WTC11 (cell line): ENCODE measurements at regions not wholly inside any gene's neighbourhood (a gene's known extent, or its start where the extent isn't known, plus 50 kb on each side); places are given as distances from the start of the nearest gene placed in this dataset.

Experiments
- ATAC-seq: fragments of 200-7000 bp; cut with Tn5 transposase; 2 replicates; pipeline ENCODE4 v1.10.0; 2021; ENCODE audit warnings: mild to moderate bottlenecking, moderate library complexity
- CTCF ChIA-PET: fragments of 300-600 bp; sonication (Branson Sonifier 250); formaldehyde crosslinking; loops from one replicate; lab custom pipeline; 2021; ENCODE audit warnings: antibody characterized with exemption; lab: Charles Lee
- POLR2A ChIA-PET: fragments of 350-600 bp; sonication (Branson Sonifier 250); formaldehyde crosslinking; loops from one replicate; lab custom pipeline; 2021; ENCODE audit warnings: antibody characterized with exemption; lab: Charles Lee
- DNase-seq: peaks from one replicate; pipeline ENCODE4 v3.0.0; 2021; ENCODE audit warnings: low spot score
- H3K27ac Mint-ChIP-seq: 2 replicates; pipeline ENCODE4 v1.8.0; 2021; ENCODE audit warnings: mixed read lengths
- H3K27me3 Mint-ChIP-seq: 2 replicates; pipeline ENCODE4 v1.8.0; 2021; ENCODE audit warnings: low read depth, mild to moderate bottlenecking, moderate library complexity, mixed read lengths
- H3K36me3 Mint-ChIP-seq: 2 replicates; pipeline ENCODE4 v1.8.0; 2021; ENCODE audit warnings: mixed read lengths
- H3K4me1 Mint-ChIP-seq: 2 replicates; pipeline ENCODE4 v1.8.0; 2022; ENCODE audit warnings: mixed read lengths
- H3K4me3 Mint-ChIP-seq: 2 replicates; pipeline ENCODE4 v1.8.0; 2021; ENCODE audit warnings: mild to moderate bottlenecking, moderate library complexity, mixed read lengths
- H3K9me3 Mint-ChIP-seq: 2 replicates; pipeline ENCODE4 v1.8.0; 2021; ENCODE audit warnings: mixed read lengths
- CREM ChIP-seq: sonication (generic); formaldehyde crosslinking; IDR thresholded peaks from 2 replicates; pipeline ENCODE4 v1.8.1; 2022; ENCODE audit warnings: mild to moderate bottlenecking, missing genetic modification reagents, moderate library complexity
- ELF4 ChIP-seq: sonication (generic); formaldehyde crosslinking; IDR thresholded peaks from 2 replicates; pipeline ENCODE4 v1.8.1; 2022; ENCODE audit warnings: low read depth, mild to moderate bottlenecking, moderate library complexity, missing genetic modification reagents
- GTF2I ChIP-seq: fragments of 250-450 bp; sonication (Bioruptor Pico); conservative IDR thresholded peaks from 2 replicates; pipeline ENCODE4 v1.4.0; 2021; ENCODE audit warnings: mild to moderate bottlenecking
- IRF2 ChIP-seq: sonication (generic); formaldehyde crosslinking; IDR thresholded peaks from 2 replicates; pipeline ENCODE4 v1.8.0; 2022; ENCODE audit warnings: low read depth, missing genetic modification reagents, borderline replicate concordance
- KAT7 ChIP-seq: sonication (generic); formaldehyde crosslinking; IDR thresholded peaks from 2 replicates; pipeline ENCODE4 v1.8.1; 2023; ENCODE audit warnings: missing genetic modification reagents, mild to moderate bottlenecking, borderline replicate concordance
- OVOL2 ChIP-seq: fragments of 250-450 bp; sonication (Bioruptor Pico); IDR thresholded peaks from 2 replicates; pipeline ENCODE4 v1.9.0; 2021; ENCODE audit warnings: mild to moderate bottlenecking, borderline replicate concordance
- RELA ChIP-seq: sonication (generic); formaldehyde crosslinking; IDR thresholded peaks from 2 replicates; pipeline ENCODE4 v1.8.1; 2022; ENCODE audit warnings: missing genetic modification reagents, mild to moderate bottlenecking, borderline replicate concordance
- SMAD3 ChIP-seq: sonication (generic); formaldehyde crosslinking; IDR thresholded peaks from 2 replicates; pipeline ENCODE4 v1.8.0; 2022; ENCODE audit warnings: missing genetic modification reagents, mild to moderate bottlenecking, borderline replicate concordance
- SMAD4 ChIP-seq: sonication (generic); formaldehyde crosslinking; IDR thresholded peaks from 2 replicates; pipeline ENCODE4 v1.8.0; 2022; ENCODE audit warnings: mild to moderate bottlenecking, missing genetic modification reagents
- TCF7 ChIP-seq: sonication (generic); formaldehyde crosslinking; IDR thresholded peaks from 2 replicates; pipeline ENCODE4 v1.8.0; 2022; ENCODE audit warnings: mild to moderate bottlenecking, low read depth, missing genetic modification reagents, moderate library complexity
- ZNF138 ChIP-seq: sonication (generic); formaldehyde crosslinking; conservative IDR thresholded peaks from 2 replicates; pipeline ENCODE4 v1.8.1; 2022; ENCODE audit warnings: mild to moderate bottlenecking, moderate library complexity, missing genetic modification reagents
- ZNF423 ChIP-seq: fragments of 250-450 bp; sonication (Bioruptor Pico); IDR thresholded peaks from 2 replicates; pipeline ENCODE4 v2.1.2; 2022; ENCODE audit warnings: mild to moderate bottlenecking, moderate library complexity
- TF ChIP-seq, protein P1 (sequence below): sonication (generic); formaldehyde crosslinking; IDR thresholded peaks from 2 replicates; pipeline ENCODE4 v1.8.0; 2022; ENCODE audit warnings: missing genetic modification reagents
- TF ChIP-seq, protein P2 (sequence below): fragments of 250-450 bp; sonication (Bioruptor Pico); conservative IDR thresholded peaks from 2 replicates; pipeline ENCODE4 v1.9.0; 2021; ENCODE audit warnings: mild to moderate bottlenecking
- TF ChIP-seq, protein P3 (sequence below): sonication (generic); formaldehyde crosslinking; IDR thresholded peaks from 2 replicates; pipeline ENCODE4 v1.8.0; 2022; ENCODE audit warnings: mild to moderate bottlenecking, missing genetic modification reagents
- TF ChIP-seq, protein P4 (sequence below): fragments of 250-450 bp; sonication (Bioruptor Pico); IDR thresholded peaks from 2 replicates; pipeline ENCODE4 v1.9.0; 2021; ENCODE audit warnings: mild to moderate bottlenecking
- TF ChIP-seq, protein P5 (sequence below): sonication (generic); formaldehyde crosslinking; IDR thresholded peaks from 2 replicates; pipeline ENCODE4 v1.8.1; 2023; ENCODE audit warnings: mild to moderate bottlenecking, missing genetic modification reagents, moderate library complexity
- TF ChIP-seq, protein P6 (sequence below): fragments of 200-600 bp; IDR thresholded peaks from 2 replicates; pipeline ENCODE4 v1.8.0; 2022; ENCODE audit warnings: antibody characterized with exemption
- TF ChIP-seq, protein P7 (sequence below): sonication (generic); formaldehyde crosslinking; conservative IDR thresholded peaks from 2 replicates; pipeline ENCODE4 v1.8.1; 2023; ENCODE audit warnings: mild to moderate bottlenecking, low read depth, missing genetic modification reagents, moderate library complexity

DNA sequence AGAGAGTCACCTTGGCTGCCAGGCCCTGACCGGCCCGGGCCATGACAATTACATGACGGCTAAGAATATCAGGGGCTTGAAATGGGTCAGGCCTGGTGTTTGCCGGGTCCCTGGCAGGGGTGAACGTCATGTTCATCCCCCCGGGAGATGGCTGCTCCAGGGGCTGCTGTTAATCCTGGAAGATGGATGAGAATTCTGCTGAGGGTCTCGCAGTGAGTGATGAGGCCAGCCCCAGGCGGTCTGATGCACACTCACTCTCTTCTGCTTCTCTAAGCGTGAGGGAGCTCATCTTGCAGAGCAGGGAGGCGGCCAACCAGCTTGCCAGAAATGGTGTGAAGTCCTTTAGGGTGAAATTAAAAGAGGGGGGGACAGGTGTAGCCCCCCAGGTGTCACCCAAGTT lies 101.3 kb upstream of the ANO1 start:
- POLR2A ChIA-PET, result no interaction called here
- no peaks in the 10 kb centered on the region for H3K9me3 Mint-ChIP-seq
- DNase-seq, result no peak
- CTCF ChIA-PET, result no interaction called here
- H3K27me3 Mint-ChIP-seq, result no peaks in the 10 kb centered on the region
- H3K27ac Mint-ChIP-seq, result no peak overlapping the region
- no peaks in the 10 kb centered on the region for H3K36me3 Mint-ChIP-seq
- peaks cover 21% of the 10 kb centered on the region for H3K4me1 Mint-ChIP-seq
- TF ChIP-seq GTF2I (CRISPR knock-in tag), result no peak
- no peak for TF ChIP-seq RELA (CRISPR knock-in tag)
- TF ChIP-seq OVOL2 (CRISPR knock-in tag), result no peak
- TF ChIP-seq, protein P1, sequence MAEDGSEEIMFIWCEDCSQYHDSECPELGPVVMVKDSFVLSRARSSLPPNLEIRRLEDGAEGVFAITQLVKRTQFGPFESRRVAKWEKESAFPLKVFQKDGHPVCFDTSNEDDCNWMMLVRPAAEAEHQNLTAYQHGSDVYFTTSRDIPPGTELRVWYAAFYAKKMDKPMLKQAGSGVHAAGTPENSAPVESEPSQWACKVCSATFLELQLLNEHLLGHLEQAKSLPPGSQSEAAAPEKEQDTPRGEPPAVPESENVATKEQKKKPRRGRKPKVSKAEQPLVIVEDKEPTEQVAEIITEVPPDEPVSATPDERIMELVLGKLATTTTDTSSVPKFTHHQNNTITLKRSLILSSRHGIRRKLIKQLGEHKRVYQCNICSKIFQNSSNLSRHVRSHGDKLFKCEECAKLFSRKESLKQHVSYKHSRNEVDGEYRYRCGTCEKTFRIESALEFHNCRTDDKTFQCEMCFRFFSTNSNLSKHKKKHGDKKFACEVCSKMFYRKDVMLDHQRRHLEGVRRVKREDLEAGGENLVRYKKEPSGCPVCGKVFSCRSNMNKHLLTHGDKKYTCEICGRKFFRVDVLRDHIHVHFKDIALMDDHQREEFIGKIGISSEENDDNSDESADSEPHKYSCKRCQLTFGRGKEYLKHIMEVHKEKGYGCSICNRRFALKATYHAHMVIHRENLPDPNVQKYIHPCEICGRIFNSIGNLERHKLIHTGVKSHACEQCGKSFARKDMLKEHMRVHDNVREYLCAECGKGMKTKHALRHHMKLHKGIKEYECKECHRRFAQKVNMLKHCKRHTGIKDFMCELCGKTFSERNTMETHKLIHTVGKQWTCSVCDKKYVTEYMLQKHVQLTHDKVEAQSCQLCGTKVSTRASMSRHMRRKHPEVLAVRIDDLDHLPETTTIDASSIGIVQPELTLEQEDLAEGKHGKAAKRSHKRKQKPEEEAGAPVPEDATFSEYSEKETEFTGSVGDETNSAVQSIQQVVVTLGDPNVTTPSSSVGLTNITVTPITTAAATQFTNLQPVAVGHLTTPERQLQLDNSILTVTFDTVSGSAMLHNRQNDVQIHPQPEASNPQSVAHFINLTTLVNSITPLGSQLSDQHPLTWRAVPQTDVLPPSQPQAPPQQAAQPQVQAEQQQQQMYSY (CRISPR knock-in tag), result no peak
- no peak for TF ChIP-seq IRF2
- TF ChIP-seq, protein P2, sequence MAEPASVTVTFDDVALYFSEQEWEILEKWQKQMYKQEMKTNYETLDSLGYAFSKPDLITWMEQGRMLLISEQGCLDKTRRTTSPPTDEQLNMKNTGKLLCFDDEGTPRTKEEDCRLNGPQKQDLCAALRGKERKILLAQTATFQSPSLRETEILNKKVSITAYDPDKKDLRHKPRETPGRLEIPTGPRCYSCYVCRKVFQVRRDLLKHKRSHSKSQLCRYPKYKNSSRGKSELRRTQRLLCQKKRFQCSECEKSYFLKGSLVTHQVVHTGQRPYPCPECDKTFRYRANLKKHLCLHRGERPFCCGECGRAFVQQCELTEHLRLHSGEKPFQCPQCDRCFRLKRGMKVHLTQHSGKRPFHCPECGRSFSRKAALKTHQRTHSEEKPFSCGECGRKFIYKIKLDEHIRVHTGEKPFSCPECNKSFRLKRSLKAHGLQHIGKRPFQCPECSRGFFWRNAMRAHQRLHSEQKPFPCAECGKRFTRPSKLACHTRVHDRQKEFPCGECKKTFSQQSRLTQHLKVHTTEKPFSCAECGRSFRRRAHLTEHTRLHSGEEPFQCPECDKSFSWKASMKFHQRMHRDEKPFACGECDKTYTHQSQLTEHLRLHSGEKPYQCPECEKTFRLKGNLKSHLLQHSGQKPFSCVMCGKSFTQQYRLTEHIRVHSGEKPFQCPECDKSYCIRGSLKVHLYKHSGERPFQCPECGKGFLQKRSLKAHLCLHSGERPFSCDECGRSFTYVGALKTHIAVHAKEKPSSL (CRISPR knock-in tag), result no peak
- no peak overlapping the region for H3K4me3 Mint-ChIP-seq
- ATAC-seq, result no peak

DNA sequence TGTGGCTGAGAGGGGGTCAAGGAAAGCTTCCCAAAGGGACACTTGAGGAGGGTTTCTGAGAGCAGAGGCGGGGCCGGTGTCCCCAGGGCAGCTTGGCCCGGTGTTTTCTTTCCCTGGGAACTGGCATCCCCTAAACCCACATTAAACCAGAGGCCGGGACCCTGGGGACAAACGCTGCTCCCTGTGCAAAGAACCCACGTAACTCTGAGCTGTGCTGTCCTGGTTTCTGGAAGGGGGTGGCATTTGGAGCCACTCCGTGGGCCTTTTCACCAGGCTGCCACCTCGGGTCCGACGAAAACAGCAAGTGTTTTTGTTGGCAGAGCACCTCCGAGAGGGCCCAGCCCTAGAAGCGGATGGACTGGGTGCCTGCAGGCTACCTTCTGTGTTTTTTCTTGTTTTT lies 100.2 kb upstream of the ANO1 start:
- ChIA-PET CTCF (interaction anchor here (1.5 kb wide), 1 partner anchor 110 kb away, joined by 3 read pairs; no protein-coding TSS in a partner anchor), POLR2A (interaction anchor here (0.5 kb wide), 1 partner anchor 1298 kb away, joined by 10 read pairs; no protein-coding TSS in a partner anchor)
- no peak; the same call in 1 of the 2 replicates for ATAC-seq
- Mint-ChIP-seq H3K27me3 (peaks cover 3% of the 10 kb centered on the region; the same call in 1 of the 2 replicates), H3K36me3 (no peaks in the 10 kb centered on the region), H3K9me3 (no peaks in the 10 kb centered on the region), H3K27ac (no peak overlapping the region), H3K4me1 (peaks cover 30% of the 10 kb centered on the region), H3K4me3 (no peak overlapping the region)
- DNase-seq, result no peak
- TF ChIP-seq ZNF423 (CRISPR knock-in tag) (no peak), SMAD4 (CRISPR knock-in tag) (no peak), CREM (CRISPR knock-in tag) (no peak), SMAD3 (CRISPR knock-in tag) (no peak), ELF4 (CRISPR knock-in tag) (no peak), KAT7 (CRISPR knock-in tag) (no peak), TCF7 (CRISPR knock-in tag) (no peak), ZNF138 (CRISPR knock-in tag) (no peak)
- TF ChIP-seq, protein P3, sequence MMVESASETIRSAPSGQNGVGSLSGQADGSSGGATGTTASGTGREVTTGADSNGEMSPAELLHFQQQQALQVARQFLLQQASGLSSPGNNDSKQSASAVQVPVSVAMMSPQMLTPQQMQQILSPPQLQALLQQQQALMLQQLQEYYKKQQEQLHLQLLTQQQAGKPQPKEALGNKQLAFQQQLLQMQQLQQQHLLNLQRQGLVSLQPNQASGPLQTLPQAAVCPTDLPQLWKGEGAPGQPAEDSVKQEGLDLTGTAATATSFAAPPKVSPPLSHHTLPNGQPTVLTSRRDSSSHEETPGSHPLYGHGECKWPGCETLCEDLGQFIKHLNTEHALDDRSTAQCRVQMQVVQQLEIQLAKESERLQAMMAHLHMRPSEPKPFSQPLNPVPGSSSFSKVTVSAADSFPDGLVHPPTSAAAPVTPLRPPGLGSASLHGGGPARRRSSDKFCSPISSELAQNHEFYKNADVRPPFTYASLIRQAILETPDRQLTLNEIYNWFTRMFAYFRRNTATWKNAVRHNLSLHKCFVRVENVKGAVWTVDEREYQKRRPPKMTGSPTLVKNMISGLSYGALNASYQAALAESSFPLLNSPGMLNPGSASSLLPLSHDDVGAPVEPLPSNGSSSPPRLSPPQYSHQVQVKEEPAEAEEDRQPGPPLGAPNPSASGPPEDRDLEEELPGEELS, result no peak
- TF ChIP-seq, protein P4, sequence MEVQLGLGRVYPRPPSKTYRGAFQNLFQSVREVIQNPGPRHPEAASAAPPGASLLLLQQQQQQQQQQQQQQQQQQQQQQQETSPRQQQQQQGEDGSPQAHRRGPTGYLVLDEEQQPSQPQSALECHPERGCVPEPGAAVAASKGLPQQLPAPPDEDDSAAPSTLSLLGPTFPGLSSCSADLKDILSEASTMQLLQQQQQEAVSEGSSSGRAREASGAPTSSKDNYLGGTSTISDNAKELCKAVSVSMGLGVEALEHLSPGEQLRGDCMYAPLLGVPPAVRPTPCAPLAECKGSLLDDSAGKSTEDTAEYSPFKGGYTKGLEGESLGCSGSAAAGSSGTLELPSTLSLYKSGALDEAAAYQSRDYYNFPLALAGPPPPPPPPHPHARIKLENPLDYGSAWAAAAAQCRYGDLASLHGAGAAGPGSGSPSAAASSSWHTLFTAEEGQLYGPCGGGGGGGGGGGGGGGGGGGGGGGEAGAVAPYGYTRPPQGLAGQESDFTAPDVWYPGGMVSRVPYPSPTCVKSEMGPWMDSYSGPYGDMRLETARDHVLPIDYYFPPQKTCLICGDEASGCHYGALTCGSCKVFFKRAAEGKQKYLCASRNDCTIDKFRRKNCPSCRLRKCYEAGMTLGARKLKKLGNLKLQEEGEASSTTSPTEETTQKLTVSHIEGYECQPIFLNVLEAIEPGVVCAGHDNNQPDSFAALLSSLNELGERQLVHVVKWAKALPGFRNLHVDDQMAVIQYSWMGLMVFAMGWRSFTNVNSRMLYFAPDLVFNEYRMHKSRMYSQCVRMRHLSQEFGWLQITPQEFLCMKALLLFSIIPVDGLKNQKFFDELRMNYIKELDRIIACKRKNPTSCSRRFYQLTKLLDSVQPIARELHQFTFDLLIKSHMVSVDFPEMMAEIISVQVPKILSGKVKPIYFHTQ (CRISPR knock-in tag), result no peak
- TF ChIP-seq, protein P5, sequence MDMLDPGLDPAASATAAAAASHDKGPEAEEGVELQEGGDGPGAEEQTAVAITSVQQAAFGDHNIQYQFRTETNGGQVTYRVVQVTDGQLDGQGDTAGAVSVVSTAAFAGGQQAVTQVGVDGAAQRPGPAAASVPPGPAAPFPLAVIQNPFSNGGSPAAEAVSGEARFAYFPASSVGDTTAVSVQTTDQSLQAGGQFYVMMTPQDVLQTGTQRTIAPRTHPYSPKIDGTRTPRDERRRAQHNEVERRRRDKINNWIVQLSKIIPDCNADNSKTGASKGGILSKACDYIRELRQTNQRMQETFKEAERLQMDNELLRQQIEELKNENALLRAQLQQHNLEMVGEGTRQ (CRISPR knock-in tag), result no peak
- TF ChIP-seq, protein P6, sequence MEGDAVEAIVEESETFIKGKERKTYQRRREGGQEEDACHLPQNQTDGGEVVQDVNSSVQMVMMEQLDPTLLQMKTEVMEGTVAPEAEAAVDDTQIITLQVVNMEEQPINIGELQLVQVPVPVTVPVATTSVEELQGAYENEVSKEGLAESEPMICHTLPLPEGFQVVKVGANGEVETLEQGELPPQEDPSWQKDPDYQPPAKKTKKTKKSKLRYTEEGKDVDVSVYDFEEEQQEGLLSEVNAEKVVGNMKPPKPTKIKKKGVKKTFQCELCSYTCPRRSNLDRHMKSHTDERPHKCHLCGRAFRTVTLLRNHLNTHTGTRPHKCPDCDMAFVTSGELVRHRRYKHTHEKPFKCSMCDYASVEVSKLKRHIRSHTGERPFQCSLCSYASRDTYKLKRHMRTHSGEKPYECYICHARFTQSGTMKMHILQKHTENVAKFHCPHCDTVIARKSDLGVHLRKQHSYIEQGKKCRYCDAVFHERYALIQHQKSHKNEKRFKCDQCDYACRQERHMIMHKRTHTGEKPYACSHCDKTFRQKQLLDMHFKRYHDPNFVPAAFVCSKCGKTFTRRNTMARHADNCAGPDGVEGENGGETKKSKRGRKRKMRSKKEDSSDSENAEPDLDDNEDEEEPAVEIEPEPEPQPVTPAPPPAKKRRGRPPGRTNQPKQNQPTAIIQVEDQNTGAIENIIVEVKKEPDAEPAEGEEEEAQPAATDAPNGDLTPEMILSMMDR, result no peak
- TF ChIP-seq, protein P7, sequence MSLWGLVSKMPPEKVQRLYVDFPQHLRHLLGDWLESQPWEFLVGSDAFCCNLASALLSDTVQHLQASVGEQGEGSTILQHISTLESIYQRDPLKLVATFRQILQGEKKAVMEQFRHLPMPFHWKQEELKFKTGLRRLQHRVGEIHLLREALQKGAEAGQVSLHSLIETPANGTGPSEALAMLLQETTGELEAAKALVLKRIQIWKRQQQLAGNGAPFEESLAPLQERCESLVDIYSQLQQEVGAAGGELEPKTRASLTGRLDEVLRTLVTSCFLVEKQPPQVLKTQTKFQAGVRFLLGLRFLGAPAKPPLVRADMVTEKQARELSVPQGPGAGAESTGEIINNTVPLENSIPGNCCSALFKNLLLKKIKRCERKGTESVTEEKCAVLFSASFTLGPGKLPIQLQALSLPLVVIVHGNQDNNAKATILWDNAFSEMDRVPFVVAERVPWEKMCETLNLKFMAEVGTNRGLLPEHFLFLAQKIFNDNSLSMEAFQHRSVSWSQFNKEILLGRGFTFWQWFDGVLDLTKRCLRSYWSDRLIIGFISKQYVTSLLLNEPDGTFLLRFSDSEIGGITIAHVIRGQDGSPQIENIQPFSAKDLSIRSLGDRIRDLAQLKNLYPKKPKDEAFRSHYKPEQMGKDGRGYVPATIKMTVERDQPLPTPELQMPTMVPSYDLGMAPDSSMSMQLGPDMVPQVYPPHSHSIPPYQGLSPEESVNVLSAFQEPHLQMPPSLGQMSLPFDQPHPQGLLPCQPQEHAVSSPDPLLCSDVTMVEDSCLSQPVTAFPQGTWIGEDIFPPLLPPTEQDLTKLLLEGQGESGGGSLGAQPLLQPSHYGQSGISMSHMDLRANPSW (CRISPR knock-in tag), result no peak
